CD4-positive, alpha-beta T cell treated with Interleukin-17A for 1 hour (primary cell): ENCODE measurements at regions not wholly inside any gene's neighbourhood (a gene's known extent, or its start where the extent isn't known, plus 50 kb on each side); places are given as distances from the start of the nearest gene placed in this dataset.
"Not testable (repeated sequence)": the region's sequence is repeated elsewhere in the genome, so short reads cannot be mapped to it uniquely, and the experiment has no call there.

Experiments used
- DNase-seq: peaks from one replicate; pipeline ENCODE4 v3.0.0-alpha.2; 2020

- no peak for DNase-seq
Observed at GRCh38 chr15:70602834-70603560, 160.4 kb downstream of the UACA start.

- no peak for DNase-seq
Observed at GRCh38 chr15:70602281-70602680, 161.1 kb downstream of the UACA start.

- no peak for DNase-seq
Observed at GRCh38 chr15:70597945-70598344, 165.4 kb downstream of the UACA start.

DNA sequence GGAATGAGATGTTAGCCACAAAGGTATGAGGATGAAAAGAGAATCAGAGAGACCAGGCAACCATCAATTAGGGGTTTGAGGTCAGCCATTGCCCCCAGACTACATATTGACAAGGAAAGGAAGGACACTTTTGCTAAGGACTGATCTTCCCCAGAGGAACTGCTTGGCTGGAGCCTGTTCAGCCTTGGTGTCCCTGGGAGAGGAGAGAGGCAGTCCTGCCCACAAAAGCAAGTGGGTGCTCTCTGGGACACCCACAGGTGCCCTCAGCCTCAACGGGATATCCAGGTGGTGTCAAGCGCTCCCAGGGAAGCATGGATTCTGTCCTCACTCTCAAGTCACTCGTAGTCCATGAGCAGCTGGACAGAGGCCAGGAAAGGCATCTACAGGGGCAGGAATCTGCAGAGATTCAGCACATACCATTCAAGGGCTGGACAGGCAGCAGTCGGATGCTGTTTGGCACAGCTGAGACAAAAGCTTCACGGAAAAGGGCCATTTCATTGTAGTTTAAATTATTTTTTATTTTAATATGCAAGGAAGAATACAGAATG lies 166.2 kb downstream of the UACA start:
- DNase-seq: no peak

DNA sequence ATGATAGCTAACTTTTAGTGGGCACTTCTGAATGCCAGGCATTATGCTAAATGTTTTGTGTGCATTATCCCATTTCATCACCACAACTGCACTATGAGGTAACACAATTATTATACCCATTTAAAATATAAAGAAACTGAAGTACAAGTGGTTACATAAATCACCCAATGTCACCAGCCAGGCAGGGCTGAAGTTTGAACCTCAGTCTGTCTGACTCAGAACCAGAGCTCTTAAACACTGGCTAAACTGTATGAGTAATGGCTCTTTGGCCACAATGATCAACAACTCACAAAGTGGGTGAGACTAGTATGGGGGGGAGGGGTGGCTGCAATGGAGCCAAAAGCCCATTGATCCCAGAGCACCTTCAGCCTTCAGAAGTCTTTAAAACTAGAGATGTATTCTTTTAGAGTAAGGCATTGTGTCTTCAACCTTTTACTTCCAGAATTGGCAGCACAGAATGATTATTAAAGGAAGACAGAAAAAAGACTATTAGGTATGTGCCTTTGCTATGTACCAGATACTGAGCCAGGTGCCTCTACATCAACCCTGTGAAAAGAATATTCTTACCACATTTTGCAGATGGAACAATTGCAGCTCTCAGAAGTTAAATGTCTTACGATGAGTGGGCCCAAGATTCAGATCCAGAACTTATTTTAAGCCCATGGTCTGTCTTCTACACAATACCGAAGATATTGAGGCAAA lies 166.9 kb downstream of the UACA start:
- DNase-seq: no peak

DNA sequence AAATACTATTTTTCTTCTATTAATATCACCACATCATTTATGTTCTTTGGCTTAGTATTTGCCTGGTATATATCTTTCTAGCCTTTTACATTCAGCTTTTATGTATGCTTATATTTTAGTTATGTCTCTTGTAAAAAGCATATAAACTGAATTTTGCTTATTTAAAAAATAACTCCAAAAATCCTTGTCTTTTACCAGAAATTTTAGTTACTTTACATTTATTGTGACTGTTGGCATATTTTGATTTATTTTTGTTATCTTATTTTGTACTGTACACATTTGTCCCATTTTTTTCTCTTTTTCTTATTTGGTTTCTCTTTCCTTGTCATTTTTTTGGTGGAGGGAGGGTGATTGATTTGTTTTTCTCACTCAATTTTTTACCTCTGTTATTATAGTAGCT lies 169.6 kb downstream of the UACA start:
- no peak for DNase-seq

- no peak for DNase-seq
Observed at GRCh38 chr15:70589728-70590127, 173.6 kb downstream of the UACA start.

DNA sequence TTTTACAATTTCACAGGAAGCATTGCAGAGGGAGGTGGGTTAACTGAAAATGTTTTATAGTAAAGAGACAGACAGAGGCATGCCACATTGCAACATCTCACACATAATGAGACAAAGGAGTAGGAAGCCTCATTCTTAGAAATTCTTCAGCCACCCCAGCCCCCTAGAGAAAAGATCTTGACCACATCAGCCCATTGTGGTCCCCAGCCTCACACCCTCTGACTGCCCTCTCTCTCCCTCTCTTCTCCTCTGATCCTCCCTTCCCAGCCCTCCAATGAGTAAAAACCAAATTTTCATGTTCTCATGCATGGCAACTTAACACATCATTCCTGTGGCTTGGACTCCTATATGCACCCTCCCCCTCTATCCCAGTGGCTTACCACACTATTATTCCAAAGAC lies 174.1 kb downstream of the UACA start:
- no peak for DNase-seq

DNA sequence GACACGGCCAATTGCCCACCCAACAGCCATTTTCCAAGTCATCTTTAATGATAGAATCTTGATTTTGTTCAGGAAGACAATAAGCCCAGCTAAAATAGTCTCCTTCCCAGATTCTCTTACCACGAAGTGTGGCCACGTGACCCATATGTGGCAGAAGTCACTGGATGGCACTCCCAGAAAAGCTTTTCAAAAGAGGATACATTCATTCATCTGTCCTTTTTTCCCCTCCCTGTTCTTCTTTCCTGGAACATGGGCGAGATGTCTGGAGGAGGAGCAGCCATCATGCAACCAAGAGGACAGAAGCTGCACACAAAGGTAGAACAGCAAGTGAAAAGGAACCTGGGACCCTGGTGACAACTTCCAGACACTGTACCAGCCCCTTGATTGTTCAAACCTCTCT lies 174.7 kb downstream of the UACA start:
- no peak for DNase-seq

DNA sequence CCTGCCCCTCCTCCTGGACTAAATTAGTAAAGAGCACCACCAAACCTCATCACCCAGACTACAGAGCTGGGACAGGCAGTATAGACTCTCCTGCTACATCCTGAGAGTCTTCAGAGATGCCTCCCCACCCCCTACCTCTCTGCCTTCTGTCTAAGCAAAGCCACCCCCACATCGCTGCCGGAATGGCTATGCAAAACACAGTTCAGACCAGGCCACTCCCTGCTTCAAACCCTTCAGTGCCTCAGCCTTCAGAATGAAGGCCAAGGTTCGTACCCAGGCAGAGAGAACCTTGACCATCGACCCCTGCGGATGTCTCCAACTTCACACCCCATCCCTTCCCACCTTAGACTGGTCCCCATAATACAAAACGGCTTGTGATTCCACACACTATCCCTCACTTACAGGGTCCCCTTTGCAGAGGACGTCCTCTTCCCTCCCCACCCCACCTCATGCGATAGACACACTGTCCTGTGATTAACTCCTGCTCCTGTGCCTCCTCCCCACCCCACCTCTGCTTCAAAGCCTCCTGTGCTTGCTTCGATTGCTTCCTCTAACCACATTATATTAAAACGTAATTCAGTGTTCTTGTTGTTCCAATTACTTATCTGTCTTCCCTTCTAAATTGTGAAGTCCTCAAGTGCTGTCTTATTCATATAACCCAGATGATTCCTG lies 175.3 kb downstream of the UACA start:
- no peak for DNase-seq

DNA sequence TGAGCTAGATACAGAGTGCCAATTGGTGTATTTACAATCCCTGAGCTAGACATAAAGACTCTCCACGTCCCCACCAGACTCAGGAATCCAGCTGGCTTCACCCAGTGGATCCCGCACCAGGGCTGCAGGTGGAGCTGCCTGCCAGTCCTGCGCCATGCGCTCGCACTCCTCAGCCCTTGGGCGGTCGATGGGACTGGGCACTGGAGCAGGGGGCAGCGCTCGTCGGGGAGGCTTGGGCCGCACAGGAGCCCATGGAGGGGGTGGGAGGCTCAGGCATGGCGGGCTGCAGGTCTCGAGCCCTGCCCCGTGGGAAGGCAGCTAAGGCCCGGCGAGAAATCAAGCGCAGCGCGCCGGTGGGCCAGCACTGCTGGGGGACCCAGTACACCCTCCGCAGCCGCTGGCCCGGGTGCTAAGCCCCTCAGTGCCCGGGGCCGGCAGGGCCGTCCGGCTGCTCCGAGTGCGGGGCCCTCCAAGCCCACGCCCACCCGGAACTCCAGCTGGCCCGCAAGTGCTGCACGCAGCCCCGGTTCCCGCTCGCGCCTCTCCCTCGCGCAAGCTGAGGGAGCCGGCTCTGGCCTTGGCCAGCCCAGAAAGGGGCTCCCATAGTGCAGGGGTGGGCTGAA lies 176.2 kb downstream of the UACA start:
- DNase-seq: not testable (repeated sequence)

DNA sequence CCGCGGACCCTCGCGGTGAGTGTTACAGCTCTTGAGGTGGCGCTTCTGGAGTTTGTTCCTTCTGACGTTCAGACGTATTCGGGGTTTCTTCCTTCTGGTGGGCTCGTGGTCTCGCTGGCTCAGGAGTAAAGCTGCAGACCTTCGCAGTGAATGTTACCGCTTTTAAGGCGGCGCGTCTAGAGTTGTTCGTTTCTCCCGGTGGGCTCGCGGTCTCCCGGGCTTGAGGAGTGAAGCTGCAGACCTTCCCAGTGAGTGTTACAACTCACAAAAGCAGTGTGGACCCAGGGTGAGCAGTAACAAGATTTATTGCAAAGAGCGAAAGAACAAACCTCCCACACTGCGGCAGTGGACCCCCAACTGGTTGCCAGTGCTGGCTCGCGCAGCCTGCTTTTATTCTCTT lies 177.1 kb downstream of the UACA start:
- no peak for DNase-seq

DNA sequence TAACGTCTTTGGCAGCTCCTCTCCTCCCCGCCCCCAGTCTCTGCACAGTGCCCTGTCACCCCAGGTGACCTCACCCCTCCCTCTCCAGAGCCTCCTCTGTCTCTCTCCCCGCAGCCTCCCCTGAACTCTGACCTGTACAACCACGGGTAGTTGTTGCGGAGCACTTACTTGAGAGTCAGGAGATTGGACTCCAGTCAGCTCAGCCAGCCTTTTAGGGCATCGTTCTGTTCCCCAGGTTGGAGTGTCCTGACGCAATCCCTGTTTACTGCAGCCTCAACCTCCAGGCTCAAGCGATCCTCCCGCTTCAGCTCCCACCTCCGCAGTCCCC lies 177.7 kb downstream of the UACA start:
- DNase-seq: no peak

GRCh38 chr15:70584838-70585706 lies 178.3 kb downstream of the UACA start:
- peak; percentile 26 for DNase-seq

DNA sequence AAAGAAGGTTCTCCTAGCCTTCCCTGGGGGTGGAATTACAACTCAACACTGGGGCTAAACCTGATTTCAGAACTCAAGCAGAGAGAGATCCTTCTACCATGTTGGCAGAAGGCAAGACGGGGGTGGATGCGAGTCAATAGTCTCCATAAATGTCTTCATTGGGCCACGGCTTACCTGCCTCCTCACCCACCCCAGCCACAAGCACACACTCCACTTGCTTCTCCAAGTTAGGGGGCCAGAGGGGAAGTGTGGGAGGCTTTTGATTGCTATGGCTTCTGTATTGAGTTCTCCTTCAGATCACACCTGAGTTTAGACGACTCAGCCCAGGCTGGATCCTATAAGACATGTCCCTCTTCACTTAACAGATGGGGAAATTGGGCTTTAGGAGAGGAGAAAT lies 178.9 kb downstream of the UACA start:
- no peak for DNase-seq

GRCh38 chr15:70583006-70583405 lies 180.4 kb downstream of the UACA start:
- no peak for DNase-seq

- no peak for DNase-seq
Observed at GRCh38 chr15:70582143-70582945, 181.0 kb downstream of the UACA start.

- no peak for DNase-seq
Observed at GRCh38 chr15:70580958-70581357, 182.4 kb downstream of the UACA start.

DNA sequence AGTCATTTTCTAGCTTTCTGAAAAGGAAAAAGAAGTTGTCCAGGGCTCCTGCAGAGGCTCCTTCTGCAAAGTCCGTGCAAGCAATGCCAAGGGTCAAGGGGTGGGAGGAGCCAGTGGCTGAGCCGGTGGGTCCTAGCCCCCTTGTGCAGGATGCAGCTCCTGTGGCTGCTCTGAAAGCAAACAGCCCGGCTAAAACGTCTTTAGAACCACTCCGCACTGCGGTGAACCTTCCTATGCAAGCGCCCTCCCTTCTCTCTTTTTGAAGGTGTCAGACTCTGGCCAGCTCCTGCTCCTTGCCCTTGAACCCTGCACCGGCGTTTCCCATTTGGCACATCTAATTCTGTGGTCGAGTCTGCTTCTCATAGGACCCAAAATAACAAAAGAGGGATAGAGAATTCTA lies 183.1 kb downstream of the UACA start:
- DNase-seq: no peak

DNA sequence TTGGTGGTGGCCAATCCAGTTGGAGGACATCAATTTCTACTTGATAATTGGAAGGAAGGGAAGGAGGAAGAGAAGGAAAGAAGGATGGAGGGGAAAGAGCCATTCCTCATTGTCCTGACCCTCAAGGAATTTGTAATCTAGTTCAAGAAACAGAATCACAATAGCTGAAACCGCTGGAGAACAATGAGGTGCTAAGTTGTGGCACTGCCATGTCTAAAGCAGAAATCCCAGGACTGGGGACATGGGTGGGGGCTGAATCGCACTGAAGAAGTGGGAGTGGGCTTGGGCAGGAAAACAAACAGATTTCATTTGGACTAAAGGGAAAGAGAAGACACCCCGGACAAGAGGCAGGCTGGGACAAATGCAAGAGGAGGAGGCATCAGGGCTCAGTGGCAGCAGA lies 183.6 kb downstream of the UACA start:
- no peak for DNase-seq

GRCh38 chr15:70578196-70578595 lies 185.2 kb downstream of the UACA start:
- no peak for DNase-seq

GRCh38 chr15:70576696-70577095 lies 186.7 kb downstream of the UACA start:
- DNase-seq: no peak
